ENCODE measurements at regions not wholly inside any gene's neighbourhood (a gene's known extent, or its start where the extent isn't known, plus 50 kb on each side); places are given as distances from the start of the nearest gene placed in this dataset.

DNA sequence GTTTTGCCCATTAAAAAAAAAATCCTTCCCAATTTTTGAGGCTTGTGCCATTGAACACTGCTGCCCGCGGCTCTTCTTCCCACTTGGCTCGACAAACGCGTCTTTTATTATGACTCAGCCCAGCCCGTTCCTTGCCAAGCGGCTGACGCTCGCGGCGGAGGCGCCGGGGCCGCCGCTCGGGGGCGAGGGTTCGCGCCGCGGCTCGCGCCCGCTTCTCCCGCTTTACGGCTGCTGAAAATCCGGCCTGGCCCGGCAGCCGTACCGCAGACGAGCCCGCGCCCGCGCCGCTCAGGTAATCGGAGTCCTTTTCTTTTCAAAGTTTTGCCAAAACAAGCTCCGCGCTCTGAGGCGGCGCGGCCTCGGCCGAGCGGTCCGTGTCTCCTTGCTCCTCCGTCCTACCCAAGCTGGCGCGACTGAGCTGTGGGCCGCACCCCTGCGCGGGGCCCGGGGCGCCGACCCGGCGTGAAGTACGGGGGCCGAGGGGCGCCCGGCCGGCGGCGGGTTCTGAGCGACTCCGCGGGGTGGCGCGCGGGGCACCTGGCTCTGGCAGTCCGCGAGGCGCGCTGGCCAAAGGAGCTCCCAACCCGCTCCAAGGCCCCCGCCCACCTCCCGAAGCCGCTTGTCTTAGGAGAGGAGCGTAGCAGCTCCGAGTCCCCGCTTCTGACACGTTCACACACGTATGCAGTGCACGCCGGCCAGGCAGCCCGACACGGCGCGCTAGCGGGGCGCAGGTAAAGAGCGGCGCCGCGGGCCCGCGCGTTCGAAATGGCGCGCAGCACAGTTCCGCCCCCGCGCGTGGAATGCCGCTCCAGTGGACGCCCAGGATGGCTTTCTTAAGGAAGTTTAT is 418.2 kb upstream of the NAALADL2 start (continued):
- TF ChIP-seq AEBP2 (tag by site-specific recombination; IDR thresholded peaks at IDR 0.05; ENCODE audit: borderline replicate concordance) (no peak), ZNF623 (tag by site-specific recombination; IDR thresholded peaks at IDR 0.05) (no peak), ZNF624 (tag by site-specific recombination; IDR thresholded peaks at IDR 0.05) (no peak), KLF16 (tag by site-specific recombination; IDR thresholded peaks at IDR 0.05) (no peak), WT1 (tag by site-specific recombination; IDR thresholded peaks at IDR 0.05) (no peak), ZNF626 (tag by site-specific recombination; IDR thresholded peaks at IDR 0.05) (no peak), ATF2 (tag by site-specific recombination; IDR thresholded peaks at IDR 0.05; ENCODE audit: low read depth) (no peak), ZNF214 (tag by site-specific recombination; IDR thresholded peaks at IDR 0.05; ENCODE audit: borderline replicate concordance) (no peak), ZNF202 (tag by site-specific recombination; IDR thresholded peaks at IDR 0.05; ENCODE audit: borderline replicate concordance) (no peak), ZNF248 (tag by site-specific recombination; IDR thresholded peaks at IDR 0.05) (no peak), ZNF211 (tag by site-specific recombination; IDR thresholded peaks at IDR 0.05; ENCODE audit: low read depth) (no peak), ZNF2 (tag by site-specific recombination; IDR thresholded peaks at IDR 0.05) (peak; percentile 68; the same call in 1 of the 2 replicates), KLF7 (tag by site-specific recombination; IDR thresholded peaks at IDR 0.05; ENCODE audit: borderline replicate concordance) (no peak), ZNF10 (tag by site-specific recombination; IDR thresholded peaks at IDR 0.05) (no peak), ZNF707 (tag by site-specific recombination; IDR thresholded peaks at IDR 0.05) (no peak), ZBTB44 (tag by site-specific recombination; IDR thresholded peaks at IDR 0.05) (no peak)
- TF ChIP-seq, protein P1, sequence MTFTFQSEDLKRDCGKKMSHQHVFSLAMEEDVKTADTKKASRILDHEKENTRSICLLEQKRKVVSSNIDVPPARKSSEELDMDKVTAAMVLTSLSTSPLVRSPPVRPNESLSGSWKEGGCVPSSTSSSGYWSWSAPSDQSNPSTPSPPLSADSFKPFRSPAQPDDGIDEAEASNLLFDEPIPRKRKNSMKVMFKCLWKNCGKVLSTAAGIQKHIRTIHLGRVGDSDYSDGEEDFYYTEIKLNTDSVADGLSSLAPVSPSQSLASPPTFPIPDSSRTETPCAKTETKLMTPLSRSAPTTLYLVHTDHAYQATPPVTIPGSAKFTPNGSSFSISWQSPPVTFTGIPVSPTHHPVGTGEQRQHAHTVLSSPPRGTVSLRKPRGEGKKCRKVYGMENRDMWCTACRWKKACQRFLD (tag by site-specific recombination; IDR thresholded peaks at IDR 0.05) = no peak
- TF ChIP-seq, protein P2, sequence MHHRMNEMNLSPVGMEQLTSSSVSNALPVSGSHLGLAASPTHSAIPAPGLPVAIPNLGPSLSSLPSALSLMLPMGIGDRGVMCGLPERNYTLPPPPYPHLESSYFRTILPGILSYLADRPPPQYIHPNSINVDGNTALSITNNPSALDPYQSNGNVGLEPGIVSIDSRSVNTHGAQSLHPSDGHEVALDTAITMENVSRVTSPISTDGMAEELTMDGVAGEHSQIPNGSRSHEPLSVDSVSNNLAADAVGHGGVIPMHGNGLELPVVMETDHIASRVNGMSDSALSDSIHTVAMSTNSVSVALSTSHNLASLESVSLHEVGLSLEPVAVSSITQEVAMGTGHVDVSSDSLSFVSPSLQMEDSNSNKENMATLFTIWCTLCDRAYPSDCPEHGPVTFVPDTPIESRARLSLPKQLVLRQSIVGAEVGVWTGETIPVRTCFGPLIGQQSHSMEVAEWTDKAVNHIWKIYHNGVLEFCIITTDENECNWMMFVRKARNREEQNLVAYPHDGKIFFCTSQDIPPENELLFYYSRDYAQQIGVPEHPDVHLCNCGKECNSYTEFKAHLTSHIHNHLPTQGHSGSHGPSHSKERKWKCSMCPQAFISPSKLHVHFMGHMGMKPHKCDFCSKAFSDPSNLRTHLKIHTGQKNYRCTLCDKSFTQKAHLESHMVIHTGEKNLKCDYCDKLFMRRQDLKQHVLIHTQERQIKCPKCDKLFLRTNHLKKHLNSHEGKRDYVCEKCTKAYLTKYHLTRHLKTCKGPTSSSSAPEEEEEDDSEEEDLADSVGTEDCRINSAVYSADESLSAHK (tag by site-specific recombination; IDR thresholded peaks at IDR 0.05) = no peak
- TF ChIP-seq, protein P3, sequence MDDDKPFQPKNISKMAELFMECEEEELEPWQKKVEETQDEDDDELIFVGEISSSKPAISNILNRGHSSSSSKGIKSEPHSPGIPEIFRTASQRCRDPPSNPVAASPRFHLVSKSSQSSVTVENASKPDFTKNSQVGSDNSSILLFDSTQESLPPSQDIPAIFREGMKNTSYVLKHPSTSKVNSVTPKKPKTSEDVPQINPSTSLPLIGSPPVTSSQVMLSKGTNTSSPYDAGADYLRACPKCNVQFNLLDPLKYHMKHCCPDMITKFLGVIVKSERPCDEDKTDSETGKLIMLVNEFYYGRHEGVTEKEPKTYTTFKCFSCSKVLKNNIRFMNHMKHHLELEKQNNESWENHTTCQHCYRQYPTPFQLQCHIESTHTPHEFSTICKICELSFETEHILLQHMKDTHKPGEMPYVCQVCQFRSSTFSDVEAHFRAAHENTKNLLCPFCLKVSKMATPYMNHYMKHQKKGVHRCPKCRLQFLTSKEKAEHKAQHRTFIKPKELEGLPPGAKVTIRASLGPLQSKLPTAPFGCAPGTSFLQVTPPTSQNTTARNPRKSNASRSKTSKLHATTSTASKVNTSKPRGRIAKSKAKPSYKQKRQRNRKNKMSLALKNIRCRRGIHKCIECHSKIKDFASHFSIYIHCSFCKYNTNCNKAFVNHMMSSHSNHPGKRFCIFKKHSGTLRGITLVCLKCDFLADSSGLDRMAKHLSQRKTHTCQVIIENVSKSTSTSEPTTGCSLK (tag by site-specific recombination; IDR thresholded peaks at IDR 0.05) = no peak
- TF ChIP-seq, protein P4, sequence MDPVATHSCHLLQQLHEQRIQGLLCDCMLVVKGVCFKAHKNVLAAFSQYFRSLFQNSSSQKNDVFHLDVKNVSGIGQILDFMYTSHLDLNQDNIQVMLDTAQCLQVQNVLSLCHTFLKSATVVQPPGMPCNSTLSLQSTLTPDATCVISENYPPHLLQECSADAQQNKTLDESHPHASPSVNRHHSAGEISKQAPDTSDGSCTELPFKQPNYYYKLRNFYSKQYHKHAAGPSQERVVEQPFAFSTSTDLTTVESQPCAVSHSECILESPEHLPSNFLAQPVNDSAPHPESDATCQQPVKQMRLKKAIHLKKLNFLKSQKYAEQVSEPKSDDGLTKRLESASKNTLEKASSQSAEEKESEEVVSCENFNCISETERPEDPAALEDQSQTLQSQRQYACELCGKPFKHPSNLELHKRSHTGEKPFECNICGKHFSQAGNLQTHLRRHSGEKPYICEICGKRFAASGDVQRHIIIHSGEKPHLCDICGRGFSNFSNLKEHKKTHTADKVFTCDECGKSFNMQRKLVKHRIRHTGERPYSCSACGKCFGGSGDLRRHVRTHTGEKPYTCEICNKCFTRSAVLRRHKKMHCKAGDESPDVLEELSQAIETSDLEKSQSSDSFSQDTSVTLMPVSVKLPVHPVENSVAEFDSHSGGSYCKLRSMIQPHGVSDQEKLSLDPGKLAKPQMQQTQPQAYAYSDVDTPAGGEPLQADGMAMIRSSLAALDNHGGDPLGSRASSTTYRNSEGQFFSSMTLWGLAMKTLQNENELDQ (tag by site-specific recombination; IDR thresholded peaks at IDR 0.05; ENCODE audit: low read depth) = no peak
- TF ChIP-seq, protein P5, sequence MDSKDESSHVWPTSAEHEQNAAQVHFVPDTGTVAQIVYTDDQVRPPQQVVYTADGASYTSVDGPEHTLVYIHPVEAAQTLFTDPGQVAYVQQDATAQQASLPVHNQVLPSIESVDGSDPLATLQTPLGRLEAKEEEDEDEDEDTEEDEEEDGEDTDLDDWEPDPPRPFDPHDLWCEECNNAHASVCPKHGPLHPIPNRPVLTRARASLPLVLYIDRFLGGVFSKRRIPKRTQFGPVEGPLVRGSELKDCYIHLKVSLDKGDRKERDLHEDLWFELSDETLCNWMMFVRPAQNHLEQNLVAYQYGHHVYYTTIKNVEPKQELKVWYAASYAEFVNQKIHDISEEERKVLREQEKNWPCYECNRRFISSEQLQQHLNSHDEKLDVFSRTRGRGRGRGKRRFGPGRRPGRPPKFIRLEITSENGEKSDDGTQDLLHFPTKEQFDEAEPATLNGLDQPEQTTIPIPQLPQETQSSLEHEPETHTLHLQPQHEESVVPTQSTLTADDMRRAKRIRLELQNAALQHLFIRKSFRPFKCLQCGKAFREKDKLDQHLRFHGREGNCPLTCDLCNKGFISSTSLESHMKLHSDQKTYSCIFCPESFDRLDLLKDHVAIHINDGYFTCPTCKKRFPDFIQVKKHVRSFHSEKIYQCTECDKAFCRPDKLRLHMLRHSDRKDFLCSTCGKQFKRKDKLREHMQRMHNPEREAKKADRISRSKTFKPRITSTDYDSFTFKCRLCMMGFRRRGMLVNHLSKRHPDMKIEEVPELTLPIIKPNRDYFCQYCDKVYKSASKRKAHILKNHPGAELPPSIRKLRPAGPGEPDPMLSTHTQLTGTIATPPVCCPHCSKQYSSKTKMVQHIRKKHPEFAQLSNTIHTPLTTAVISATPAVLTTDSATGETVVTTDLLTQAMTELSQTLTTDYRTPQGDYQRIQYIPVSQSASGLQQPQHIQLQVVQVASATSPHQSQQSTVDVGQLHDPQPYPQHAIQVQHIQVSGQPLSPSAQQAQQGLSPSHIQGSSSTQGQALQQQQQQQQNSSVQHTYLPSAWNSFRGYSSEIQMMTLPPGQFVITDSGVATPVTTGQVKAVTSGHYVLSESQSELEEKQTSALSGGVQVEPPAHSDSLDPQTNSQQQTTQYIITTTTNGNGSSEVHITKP (tag by site-specific recombination; IDR thresholded peaks at IDR 0.05) = no peak

All from HEK293 (cell line).